ENCODE measurements at regions not wholly inside any gene's neighbourhood (a gene's known extent, or its start where the extent isn't known, plus 50 kb on each side); places are given as distances from the start of the nearest gene placed in this dataset.
A peak's percentile ranks its signal among the peaks of the same experiment; 100 is the strongest.

DNA sequence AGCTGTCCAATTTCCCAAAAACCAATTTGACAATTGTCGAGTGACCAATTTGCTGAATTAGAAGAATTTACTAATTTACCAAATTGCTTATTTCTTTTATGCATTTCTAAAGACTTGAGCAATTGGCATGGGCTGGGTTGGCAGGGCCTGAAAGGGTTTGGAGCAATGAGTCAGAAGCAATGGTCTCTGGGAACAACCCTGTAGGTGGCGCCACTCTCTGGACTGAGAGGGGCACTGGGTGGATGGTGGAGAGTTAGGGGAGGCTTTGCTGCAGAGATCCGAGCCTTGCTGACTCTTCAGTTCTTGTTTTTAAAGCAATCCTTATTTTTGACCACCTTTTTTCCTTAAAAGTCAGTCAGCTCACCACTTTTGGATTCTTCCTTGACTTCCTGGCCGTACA, 71.5 kb upstream of the RPS23 start:
- DNase-seq: peak; percentile 14

DNA sequence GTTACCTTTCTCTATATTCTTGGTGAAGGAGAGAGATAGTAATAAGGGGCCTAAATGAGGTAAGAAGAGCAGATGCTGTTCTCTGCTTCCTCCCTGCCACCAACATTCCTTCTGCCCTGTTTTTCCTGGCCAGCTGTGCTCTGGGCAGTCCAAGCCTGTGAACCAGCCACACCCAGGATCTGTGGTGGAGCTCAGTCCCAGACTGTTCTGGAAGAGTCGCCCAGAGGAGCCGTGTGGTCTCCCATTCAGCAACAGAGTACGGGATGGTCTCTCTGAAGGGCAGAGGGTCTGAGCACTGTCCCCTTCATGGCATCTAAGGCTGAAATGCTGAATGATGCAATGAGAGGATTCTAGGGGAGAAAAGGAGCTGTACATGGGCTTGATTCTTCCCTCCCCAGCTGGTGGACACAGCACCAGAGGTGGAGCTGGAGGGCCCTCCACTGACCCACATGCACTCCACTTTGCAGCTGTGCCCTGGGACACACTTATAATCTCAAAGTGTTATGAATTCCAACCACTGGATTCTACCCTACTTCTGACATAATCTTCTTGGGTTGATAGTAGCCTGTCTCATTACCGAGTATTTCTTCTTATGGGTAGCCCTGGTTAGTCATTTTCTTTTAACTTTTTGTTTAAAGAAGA, 70.8 kb upstream of the RPS23 start:
- DNase-seq: no peak

DNA sequence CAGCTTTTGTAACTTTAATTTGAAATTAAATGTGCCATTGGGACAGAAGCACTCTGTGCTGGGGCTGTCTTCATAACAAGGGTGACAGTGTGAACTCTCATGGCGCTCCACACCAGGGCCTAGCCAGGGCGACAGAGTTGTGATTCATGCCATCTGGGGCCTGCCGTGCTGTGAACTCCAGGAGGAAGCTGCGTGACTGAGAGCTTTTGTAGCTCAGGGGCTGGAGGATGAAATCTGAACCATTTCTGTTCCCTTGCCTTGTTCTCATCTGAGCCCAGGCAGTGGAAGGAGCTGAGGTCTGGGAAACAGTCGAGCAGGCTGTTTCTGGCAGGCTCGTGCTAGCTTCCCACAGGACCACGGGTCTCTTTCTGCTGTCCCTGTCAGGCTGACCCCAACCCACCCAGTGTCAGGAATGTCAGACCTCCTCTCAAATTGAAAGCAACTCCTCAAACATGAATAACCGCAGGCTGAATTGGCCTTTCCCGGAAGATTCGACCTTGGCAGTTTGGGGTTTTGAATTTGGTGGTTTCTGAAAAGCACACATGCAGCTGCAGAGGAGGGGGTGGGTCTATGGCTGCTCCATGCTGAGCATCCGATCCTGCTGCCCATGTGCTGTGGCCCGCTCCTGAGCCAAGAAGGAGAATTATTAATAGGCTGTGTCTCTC, 69.2 kb upstream of the RPS23 start:
- DNase-seq: no peak

- DNase-seq: no peak
Observed at GRCh38 chr5:82346399-82347165, 68.4 kb upstream of the RPS23 start.

DNA sequence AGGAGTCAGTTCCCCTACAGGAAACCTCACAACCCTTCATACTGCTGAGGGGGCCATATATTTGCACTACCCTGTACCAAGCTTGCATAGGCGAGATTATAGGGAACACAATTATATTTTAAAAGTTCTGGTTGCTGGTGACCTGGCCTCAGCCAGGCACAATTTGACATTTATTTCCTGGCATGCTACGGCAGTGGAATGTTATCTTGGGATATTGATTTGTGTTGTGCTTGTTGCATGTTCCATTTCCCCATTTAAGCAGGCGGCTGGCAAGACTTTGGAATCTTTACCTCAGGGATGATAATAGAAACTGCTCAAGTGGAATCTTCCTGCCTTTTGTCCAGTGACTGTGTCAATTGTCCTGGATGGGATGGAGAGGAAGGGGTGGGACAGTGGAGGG, 67.0 kb upstream of the RPS23 start:
- no peak for DNase-seq

DNA sequence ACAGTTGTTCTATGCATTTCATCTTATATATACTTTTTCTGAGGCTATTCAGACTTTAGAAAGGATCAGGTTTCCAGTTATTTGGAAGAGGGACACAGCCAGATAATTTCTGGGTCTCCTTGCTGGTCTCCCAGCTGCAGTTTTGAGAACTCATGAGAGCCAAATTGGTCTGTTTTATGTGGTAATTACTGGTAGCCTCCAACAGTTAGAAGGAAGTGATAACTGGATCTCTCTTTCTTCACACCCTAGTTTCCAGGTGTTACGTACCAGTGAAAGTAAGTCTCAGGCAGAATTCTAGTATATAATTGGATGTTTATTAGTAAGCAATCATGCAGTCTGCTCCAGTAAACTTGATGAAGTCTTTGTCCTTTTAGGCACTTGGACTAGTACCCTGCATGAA, 63.2 kb upstream of the RPS23 start:
- no peak for DNase-seq

DNA sequence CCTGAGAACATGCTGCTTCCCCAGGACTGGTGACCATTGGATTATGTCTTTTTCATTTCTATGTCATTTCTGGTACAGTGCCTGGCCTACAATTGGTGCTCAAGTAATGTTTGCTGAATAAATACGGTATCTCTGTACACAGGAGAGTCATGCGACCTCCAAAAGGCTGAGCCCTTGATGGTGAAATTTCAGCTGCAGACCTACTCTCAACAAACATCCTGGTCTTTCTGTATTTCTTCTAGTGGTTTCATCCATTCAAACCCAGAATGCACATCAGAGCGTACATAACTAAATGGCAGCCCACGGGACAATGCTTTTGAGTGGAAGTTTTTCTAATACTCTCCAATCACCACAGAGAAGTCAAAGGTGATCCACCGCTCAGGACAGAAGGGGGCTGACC, 62.6 kb upstream of the RPS23 start:
- DNase-seq: no peak

GRCh38 chr5:82339792-82340191, 61.6 kb upstream of the RPS23 start:
- no peak for DNase-seq

DNA sequence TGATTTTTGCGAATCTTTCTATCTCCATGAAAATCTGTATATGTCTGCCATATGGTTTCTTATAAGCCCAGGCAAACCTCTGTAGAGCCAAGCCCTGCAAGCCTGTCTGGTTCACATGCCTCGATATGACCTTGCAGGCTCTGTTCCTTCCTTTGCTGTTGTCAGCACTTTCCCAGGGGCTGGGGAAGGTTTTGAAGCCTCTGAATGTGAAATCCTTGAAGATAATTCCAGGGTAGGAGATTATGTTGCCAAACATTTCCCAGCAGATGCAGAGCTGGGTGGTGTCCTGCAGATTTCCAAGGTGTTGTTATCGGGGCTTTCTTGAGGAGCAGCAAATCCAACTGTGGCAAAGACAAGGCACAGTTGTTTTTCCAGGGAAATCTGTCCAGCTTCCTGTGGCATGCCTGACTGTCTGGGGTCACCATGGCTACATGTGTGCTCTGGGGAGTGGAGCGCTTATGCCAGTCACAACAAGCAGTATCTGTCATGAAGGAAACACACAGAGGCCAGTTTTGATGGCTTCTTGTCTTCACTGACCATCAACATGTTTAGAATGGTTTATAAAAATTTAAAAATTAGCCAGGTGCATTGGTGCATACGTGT, 60.7 kb upstream of the RPS23 start:
- DNase-seq: no peak

GRCh38 chr5:82336959-82337351, 58.8 kb upstream of the RPS23 start:
- no peak for DNase-seq

DNA sequence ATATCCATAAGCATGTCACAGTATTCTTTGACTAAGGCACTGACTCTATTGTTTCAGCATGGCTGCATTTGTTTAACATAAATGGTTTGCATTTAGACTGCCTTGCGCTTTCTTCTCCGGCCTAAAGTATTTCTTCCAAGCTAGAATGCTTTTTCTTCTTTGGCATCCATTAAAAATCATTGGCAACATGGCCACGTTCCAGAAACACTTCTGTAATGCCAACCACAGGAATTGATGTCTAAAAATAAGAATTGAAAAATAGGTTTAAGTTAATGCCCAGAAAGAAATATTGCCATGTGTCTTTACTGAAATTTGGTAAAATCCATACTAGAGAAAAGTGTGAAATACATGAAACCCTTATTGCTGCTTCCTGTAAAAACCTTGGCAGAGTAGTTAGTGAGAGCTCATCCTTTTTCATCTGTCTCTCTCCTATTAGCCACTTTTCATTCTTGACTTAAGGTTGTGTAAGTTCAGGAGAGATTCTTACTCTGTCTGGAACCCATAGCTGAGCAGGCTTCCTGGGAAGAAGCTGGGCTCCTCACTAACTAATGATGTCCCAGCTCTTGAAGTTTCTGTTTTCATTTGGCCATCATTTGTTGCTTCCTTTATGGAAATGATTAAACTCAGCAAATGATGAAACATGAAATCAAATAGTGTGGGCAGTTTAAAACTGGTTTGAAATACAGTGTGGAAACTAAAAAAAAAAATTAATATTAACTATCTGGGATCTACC, 58.2 kb upstream of the RPS23 start:
- DNase-seq: no peak

GRCh38 chr5:82335806-82336205, 57.7 kb upstream of the RPS23 start:
- DNase-seq: no peak

DNA sequence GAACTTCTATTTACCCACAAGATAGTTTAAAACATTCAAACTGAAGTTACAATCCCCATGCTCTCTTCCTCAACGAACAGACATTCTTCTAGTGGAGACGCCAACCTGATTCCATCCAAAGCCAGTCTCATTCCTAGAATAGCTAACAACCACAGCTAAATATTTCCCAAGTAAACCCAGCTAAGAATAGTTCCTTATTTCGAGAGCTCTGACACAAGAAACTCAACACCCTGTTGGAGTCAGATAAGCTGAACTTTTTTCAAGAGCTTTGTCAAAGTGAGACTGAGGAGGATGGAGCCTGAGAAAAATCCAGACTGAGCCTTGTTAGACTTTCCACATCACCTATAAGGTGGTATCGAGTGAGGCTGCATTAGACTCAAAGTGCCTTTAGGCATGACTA, 56.7 kb upstream of the RPS23 start:
- DNase-seq: no peak

DNA sequence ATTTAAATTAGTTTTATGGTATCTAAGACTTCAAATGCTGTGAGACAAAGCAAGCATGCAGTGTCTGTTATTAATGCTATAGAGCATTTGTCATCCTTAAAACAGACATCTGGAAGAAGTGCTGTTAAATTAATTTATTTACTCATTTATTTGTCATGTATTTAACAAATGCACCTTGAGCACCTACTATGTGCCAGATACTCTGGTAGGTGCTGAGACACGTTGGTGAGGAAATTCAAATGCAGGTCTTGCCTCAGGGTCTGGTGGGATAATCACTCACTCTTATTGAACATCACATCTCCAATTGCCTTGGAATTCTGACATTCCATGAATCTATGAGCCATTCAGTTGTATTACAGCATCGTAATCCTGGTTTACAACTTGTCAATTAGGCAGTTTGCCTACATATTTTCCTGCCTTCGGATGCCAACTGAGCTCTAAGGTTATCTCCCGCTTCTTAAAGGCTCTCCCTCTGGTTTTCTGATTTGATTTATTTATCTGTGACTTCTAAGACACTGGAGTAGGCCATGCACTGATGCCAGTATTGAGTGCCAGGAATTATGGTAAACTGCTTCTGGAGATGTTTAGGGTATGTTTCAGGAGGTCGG, 56.0 kb upstream of the RPS23 start:
- no peak for DNase-seq

- DNase-seq: no peak
Observed at GRCh38 chr5:82332886-82333615, 54.9 kb upstream of the RPS23 start.

DNA sequence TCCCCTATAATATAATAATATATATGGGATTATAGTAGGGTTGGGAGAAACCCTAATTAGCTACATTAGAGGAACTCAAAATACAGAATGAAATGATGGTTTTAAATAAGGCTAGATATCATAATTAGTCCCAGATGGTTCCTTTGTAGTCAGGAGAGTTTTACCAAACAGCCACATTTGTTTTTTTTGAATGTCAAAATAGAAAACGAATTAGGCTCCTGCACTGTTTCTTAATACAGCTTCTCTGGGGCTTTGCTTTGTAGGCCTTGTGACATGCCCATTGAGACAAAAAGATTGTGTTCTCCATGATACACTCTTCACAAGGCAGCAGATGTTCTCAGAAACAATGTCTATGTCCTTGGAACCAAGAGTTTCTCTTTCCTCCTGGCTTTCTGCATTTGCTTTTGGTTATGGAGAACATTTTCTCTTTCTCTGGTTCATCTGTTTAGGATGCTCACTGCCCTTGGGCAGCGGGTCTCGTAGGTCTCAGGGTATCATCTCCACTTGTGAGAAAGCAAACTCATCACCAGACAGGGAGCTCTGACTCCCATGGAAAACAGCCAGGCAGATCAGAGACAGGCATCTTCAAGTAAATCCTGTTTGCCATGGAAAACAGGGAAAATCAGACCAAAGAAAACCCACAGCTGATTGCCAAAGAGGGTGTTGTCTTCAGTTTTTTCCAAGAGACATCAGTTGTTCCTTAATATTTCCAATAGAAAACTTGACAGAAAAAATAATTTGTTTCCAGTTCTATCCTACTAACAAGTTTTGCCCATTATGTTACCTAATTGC, 54.1 kb upstream of the RPS23 start:
- no peak for DNase-seq

GRCh38 chr5:82331557-82331956, 53.4 kb upstream of the RPS23 start:
- no peak for DNase-seq

GRCh38 chr5:82330530-82331270, 52.5 kb upstream of the RPS23 start:
- no peak for DNase-seq

DNA sequence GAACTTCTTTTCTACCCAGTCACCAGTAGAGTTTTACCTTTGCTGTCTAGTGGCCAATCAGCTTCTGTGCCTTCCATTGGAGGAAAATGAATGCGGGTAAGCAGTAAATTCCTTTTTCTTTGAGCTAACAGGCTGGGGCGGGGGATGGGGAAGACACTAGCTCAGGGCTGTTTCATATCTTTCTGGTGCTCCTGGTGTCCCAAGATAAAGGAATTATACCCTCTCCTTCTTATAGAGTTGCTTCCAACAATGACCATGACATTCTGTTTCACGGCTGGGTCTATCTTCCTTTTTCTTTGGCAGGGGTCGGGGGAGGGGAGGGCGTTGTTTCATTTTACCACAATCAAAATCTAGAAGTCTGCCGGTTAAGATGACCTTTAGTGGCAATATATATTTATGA, 51.2 kb upstream of the RPS23 start:
- no peak for DNase-seq

Measured in CD4-positive, alpha-beta T cell treated with Interleukin-12 subunit alpha and Interleukin-12 subunit beta, for 1 hour (primary cell).